GM18873 (cell line): ENCODE measurements at regions not wholly inside any gene's neighbourhood (a gene's known extent, or its start where the extent isn't known, plus 50 kb on each side); places are given as distances from the start of the nearest gene placed in this dataset.
"Not testable (repeated sequence)": the region's sequence is repeated elsewhere in the genome, so short reads cannot be mapped to it uniquely, and the experiment has no call there.

Source experiments
- ATAC-seq: cut with Tn5 transposase; IDR thresholded peaks from one replicate; pipeline ENCODE4 v1.9.1; 2021; ENCODE audit warnings: mild to moderate bottlenecking, moderate library complexity, moderate number of reproducible peaks; ENCODE audit not compliant: unreplicated experiment, low FRiP score

- no peak for ATAC-seq
These were observed 768.8 kb upstream of the GRAMD2B start for GRCh38 chr5:125654392-125654791.

- ATAC-seq, result no peak
These were observed 768.1 kb upstream of the GRAMD2B start for GRCh38 chr5:125655156-125655555.

GRCh38 chr5:125657936-125658335 is 765.3 kb upstream of the GRAMD2B start:
- no peak for ATAC-seq

DNA sequence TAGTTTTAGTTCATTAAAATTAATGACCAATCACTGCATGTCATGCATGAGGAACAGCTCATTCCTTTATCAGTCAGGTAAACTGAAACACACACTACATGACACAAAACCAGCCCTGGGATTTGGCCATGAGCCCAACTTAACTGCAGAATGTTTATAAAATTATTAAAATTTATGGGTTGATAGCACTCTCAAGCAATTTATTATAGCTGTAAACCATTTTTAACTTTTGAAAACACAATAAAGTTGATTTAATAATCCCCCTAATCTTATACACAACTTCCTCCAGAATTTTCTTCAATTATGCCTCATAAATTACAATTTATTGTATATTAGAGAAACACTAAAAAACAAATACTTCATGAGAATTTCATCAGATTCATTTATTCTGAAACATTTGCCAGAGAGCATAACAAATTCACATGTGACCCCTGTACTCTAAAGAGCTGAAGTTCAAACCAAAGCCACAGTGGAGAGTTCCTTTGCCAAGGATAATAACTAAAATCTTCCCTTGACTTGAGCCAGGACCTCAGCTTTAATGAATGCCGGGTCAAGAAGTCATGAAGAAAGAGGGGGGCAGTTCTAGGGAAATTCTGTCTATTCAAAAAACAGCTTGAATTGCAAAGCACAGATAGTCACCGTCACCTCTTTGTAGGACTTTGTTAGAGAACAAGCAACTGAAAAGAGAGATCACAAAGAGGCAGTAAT is 763.7 kb upstream of the GRAMD2B start:
- ATAC-seq, result no peak

DNA sequence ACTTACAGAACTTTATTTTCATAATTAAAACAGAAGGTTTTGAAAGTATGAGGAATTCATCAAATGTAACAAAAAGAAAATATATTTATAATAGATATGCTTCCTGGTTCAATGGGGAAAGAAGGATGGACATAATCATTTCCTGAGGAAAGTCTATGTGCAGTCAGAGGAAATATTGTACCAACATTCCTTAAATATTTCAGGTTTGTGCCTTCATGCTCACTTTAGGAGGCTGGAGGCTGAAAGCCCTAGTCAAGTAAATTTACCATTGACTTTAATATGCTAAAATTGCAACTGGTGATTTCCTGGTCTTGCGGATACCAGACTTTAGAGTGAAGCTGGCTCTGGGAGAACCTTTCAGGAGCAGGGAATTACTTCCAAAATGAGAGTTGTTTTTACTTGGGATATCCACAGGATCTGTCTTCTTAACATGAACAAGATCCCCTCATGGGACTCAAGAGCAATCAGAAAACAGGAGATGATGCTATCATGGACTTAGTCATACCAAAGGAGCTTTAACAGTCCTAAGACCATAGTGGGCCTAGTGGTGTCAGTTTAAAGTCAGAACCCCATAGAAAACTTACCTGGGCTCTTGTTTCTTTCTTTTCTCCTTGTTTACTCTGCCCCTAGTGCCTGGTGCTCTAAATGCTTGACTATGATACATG is 762.8 kb upstream of the GRAMD2B start:
- no peak for ATAC-seq

DNA sequence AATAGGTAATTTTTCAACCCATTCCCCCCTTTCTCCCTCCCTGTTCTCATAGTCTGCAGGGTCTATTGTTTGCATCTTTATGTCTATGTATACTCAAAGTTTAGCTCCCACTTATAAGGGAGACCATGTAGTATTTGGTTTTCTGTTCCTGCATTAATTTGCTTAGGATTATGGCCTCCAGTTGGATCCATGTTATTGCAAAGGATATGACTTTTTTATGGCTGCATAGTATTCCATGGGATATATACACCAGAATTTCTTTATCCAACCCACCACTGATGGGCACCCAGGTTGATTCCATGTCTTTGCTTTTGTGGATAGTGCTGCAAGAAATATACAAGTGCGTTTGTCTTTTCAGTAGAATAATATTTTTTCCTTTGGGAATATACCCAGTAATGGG is 761.6 kb upstream of the GRAMD2B start:
- no peak for ATAC-seq

DNA sequence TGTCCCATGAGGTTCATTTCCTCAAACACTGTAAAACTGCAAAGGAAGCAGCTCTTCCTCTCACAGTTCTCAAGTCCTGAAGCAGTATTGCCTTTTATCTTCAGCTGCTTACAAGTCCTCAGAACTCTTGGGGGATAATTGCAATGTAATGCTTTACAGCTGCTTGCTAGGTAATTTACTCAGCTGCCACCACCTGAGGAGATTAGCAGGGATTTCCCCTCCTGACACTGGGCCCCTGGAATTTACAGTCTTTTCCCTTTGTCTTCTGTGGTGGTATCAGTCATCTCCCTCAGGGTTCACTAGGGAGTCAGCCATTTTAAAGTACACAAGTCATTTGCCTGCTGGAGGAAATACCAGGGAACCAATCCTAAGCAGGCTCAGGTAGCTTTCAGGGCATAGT is 754.3 kb upstream of the GRAMD2B start:
- ATAC-seq, result no peak

DNA sequence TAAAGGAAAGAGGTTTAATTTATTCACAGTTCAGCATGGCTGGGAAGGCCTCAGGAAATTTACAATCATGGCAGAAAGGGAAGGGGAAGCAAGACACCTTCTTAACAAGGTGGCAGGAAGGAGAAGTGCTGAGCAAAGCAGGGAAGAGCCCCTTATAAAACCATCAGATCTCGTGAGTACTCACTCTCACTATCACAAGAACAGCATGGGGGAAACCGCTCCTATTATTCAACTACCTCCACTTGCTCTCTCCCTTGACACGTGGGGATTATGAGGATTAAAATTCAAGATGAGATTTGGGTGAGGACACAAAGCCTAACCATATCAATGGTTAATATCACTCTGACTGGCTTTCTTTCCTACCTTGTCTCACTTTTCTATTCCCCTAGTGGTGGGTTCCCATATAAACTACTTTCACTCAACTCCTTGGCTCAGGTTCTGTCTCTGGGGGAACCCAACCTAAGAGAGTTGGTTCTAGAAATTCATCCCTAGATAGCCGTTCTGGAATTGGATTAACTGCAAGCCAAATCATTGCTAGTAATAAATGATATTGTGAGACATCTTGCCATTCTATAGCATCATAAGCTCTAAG is 749.8 kb upstream of the GRAMD2B start:
- ATAC-seq, result no peak

DNA sequence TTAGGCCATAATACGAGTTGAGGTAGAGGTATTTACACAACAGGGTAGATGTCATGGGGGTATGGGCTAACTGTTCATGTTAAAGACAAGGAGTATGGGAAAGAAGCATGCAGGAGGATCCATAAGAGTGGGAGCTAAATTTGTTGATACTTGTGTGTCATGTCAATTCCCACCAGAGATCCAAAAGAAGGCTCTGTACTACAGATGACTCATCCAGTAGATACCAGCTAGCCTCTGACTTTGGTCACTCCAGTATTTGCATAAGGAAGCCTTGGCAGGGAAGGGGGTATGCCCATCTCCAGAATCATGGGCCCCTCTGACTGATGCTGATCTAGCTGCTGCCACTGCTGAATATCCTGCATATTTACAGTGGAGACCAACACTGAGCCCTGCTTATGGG is 743.7 kb upstream of the GRAMD2B start:
- no peak for ATAC-seq

DNA sequence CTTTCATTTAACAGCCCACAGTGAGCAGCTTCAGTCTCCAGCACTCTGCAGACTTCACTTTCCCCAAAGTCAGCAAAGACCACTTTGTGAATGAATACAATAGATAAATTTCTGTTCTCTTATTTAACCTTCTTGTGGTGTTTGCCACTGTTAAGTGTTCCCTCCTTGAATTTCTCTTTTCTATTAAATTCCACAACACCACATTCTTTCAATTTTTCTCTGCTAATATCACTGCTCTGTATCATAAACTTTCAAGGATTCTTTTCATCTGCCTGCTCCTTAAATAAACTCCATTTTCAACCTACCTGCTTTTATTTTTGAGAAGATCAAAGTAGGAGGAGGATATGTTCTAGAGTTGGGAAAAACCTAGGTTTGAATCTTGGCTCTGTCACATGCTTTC is 739.5 kb upstream of the GRAMD2B start:
- no peak for ATAC-seq

GRCh38 chr5:125685771-125686170 is 737.4 kb upstream of the GRAMD2B start:
- no peak for ATAC-seq

DNA sequence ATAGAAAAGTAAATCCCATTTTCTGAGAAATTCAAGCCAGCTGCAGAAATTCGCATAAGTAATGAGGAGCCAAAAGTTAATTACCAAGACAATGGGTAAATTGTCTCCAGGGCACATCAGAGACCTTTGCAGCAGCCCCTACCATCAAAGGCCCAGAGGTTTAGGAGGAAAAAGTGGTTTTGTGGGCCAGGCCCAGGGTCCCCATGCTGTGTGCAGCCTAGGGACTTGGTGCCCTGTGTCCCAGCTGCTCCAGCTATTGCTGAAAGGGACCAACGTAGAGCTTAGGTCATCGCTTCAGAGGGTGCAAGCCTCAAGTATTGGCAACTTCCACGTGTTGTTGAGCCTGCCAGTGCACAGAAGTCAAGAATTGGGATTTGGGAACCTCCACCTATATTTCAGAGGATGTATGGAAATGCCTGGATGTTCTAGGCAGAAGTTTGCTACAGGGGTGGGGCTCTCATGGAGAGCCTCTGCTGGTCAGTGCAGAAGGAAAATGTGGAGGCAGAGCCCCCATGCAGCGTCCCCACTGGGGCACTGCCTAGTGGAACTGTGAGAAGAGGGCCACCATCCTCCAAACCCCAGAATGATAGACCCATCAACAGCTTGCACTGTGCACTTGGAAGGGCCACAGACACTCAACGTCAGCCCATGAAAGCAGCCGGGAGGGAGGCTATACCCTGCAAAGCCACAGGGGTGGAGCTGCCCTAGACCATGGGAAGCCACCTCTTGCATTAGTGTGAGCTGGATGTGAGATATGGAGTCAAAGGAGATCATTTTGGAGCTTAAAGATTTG is 731.3 kb upstream of the GRAMD2B start:
- not testable (repeated sequence) for ATAC-seq

DNA sequence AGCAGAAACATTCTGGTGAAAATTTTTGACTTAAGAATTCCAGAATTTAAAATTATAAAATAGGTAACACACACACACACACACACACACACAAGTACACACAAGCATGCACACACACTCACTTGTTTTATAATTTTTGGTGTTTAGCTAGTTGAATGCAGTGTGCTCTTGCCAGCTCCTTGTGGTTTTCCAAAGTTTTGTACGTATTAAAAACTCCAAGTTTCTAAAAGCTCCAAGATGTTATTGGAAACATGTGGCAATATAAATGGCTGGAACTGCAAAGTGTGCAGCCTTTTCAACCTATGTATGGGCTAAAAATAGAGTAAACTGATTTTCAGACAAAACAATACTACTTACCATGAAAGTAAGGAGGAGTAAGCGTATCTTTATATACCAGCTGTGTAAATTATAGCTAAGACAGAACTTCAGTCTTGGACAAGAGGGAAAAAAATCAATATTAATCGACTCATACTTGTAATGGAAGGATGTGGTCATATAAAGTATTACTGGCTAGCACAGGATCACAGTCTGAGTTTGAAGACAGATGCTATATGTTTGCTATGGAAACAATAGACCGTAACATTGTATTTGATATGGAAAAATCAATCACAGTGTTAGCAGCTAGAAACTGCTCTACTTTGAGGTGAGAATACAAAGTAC is 727.1 kb upstream of the GRAMD2B start:
- ATAC-seq, result no peak

- ATAC-seq, result no peak
These were observed 726.4 kb upstream of the GRAMD2B start for GRCh38 chr5:125696762-125697161.

- no peak for ATAC-seq
These were observed 724.8 kb upstream of the GRAMD2B start for GRCh38 chr5:125698420-125698819.

DNA sequence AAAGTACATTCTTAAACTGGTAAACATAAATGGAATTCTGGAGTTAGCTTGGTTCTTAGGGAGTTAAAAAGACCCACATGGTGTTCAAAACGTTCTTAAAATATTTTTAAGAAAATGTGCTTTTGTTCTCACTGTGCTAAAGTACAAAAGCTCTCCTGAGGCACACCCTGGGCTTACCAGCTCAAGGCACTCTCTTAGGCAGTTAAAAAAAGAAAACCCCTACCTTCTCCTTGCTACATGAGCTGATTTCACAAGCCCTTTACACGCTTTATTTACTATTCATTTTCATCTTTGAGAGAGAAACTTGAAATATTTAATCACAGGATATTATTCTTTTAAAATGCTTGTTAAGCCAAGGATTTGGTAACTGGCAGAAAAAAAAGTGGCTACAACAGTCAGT is 723.3 kb upstream of the GRAMD2B start:
- no peak for ATAC-seq

GRCh38 chr5:125700380-125700861 is 722.8 kb upstream of the GRAMD2B start:
- no peak for ATAC-seq

- ATAC-seq, result no peak
These were observed 719.6 kb upstream of the GRAMD2B start for GRCh38 chr5:125703616-125704015.

DNA sequence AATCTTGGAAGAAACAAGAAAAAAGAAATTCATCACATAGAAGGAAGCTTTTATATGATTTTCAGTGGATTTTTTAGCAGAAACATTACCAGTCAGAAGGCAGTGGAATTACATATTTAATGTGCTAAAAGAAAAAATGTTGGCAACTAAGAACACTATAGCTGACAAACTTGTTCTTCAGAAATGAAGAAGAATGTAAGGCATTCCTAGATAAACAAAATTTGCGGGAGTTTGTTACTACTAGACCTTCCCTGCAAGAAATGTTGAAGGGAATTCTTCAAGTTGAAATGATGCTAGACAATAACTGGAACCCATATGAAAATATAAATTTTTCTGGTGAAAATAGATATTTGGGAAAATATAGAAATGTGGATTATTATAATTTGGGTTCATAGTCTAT is 718.3 kb upstream of the GRAMD2B start:
- ATAC-seq, result no peak

GRCh38 chr5:125708583-125708982 is 714.6 kb upstream of the GRAMD2B start:
- ATAC-seq, result no peak
